ENCODE measurements at regions not wholly inside any gene's neighbourhood (a gene's known extent, or its start where the extent isn't known, plus 50 kb on each side); places are given as distances from the start of the nearest gene placed in this dataset.

- Histone ChIP-seq H3K23me2 (ENCODE audit: insufficient read length, low read depth, low read length, poor library complexity, severe bottlenecking) (no peaks in the 10 kb centered on the region), H2BK120ac (ENCODE audit: low read depth, low read length, poor library complexity, severe bottlenecking) (no peak overlapping the region), H3K79me1 (ENCODE audit: insufficient read depth, low read depth, low read length, poor library complexity, severe bottlenecking) (no peaks in the 10 kb centered on the region), H3K56ac (ENCODE audit: insufficient read length, low read depth, low read length) (no peak overlapping the region), H2AK5ac (ENCODE audit: insufficient read length, low read length) (no peak overlapping the region), H3K9ac (ENCODE audit: extremely low read depth, insufficient read length, low read length) (no peak overlapping the region), H2BK5ac (ENCODE audit: insufficient read length, low read length) (no peak overlapping the region), H3K79me2 (ENCODE audit: insufficient read depth, low read length) (no peaks in the 10 kb centered on the region), H3K14ac (ENCODE audit: insufficient read depth, low read length) (no peak overlapping the region), H3K4me1 (ENCODE audit: insufficient read depth, low read length) (no peaks in the 10 kb centered on the region), H3K27me3 (ENCODE audit: insufficient read depth, low read length) (no peaks in the 10 kb centered on the region), H3K18ac (ENCODE audit: insufficient read length, low read depth, low read length) (no peak overlapping the region), H2BK12ac (ENCODE audit: insufficient read length, low read depth, low read length) (no peak overlapping the region), H2AFZ (ENCODE audit: low read length) (no peak overlapping the region), H3T11ph (ENCODE audit: low read length) (no peak overlapping the region), H4K91ac (ENCODE audit: insufficient read length, low read depth, low read length) (no peak overlapping the region), H2BK20ac (ENCODE audit: low read depth, low read length, poor library complexity, severe bottlenecking) (no peak overlapping the region), H4K8ac (replicated peaks; ENCODE audit: insufficient read length, low read depth, low read length) (no peak overlapping the region), H3K9me3 (ENCODE audit: control insufficient read depth, low read depth, low read length) (no peaks in the 10 kb centered on the region), H2BK15ac (ENCODE audit: low read depth, low read length) (no peak overlapping the region), H4K20me1 (ENCODE audit: control insufficient read depth, insufficient read depth, insufficient read length) (no peaks in the 10 kb centered on the region), H3K4me2 (ENCODE audit: insufficient read depth, insufficient read length, low read length) (no peak overlapping the region), H3K4ac (ENCODE audit: low read depth, low read length) (no peak overlapping the region), H4K5ac (ENCODE audit: insufficient read length, low read depth, low read length) (no peak overlapping the region), H3K23ac (ENCODE audit: insufficient read length, low read depth, low read length) (no peak overlapping the region), H3K27ac (ENCODE audit: insufficient read length, low read depth, low read length) (no peak overlapping the region)
- Mint-ChIP-seq H3K27ac (no peak overlapping the region), H3K36me3 (ENCODE audit: insufficient read depth in 1 of 3, low read depth in 3 of 3) (no peaks in the 10 kb centered on the region; a peak in 2 of 7 replicates), H3K9me3 (no peaks in the 10 kb centered on the region), H3K27me3 (ENCODE audit: low read depth) (no peaks in the 10 kb centered on the region), H3K4me3 (no peak overlapping the region), H3K4me1 (no peaks in the 10 kb centered on the region)
- TF ChIP-seq CTCF (conservative IDR thresholded peaks at IDR 0.05) = no peak
- DNase-seq = no peak
- no CpG with 5 or more reads among the region's 2 CpGs for WGBS (ENCODE audit: extremely low coverage, insufficient read length, low lambda C conversion rate)
These were observed 74.1 kb upstream of the NANOGP8 start for GRCh38 chr15:35159170-35159569.
